ENCODE measurements at regions not wholly inside any gene's neighbourhood (a gene's known extent, or its start where the extent isn't known, plus 50 kb on each side); places are given as distances from the start of the nearest gene placed in this dataset.

DNA sequence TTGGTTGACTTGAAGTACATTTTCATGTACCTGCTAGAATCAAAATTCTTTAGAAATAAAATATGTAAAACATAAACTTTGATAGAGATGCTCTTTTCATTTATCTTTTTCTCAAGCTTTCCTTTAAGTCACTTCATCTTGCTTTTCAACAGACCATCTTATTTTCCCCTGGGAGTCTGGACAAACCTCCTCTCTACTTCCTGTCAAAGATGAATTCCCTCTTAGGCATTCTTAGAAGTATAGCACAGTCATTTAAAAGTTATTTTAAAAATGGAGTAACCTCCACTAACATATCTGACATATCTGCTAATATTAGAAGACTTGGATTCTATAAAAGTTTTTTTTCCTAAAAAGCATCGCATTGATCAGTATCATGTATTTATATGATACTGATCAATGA is 84.8 kb upstream of the PAX6 start:
- no peak for DNase-seq

DNA sequence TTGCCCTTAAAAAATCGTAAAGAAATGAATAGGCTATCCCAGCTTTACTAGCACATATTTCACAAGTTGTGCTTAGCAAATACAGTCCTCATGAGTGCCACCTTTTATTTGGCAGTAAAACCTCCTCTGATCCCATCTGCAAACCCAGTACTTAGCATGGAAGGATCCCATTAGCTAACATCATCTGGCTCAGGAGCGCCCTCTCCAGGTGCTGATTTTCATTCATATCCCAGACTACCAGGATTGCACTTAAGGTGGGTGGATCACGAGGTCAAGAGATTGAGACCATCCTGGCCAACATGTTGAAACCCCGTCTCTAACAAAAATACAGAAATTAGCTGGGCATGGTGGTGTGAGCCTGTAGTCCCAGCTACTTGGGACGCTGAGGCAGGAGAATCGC is 76.1 kb upstream of the PAX6 start:
- DNase-seq: no peak

DNA sequence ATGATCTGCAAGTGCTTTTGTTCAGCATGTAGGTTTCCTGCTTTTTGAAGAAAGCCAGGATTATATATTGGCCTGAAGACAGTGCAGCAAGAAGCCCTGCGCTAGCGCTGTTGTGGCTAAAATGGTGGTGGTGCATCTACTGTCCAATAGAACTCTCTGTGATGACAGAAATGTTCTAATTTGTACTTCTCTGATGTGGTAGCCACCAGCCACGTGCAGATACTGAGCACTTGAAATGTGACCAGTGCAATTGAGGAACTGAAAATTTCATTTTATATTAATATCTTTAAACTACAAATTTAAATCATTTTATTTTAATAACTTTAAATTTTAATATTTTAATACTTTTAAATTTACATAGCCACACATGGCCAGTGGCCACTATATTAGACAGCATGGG is 73.0 kb upstream of the PAX6 start:
- no peak for DNase-seq

DNA sequence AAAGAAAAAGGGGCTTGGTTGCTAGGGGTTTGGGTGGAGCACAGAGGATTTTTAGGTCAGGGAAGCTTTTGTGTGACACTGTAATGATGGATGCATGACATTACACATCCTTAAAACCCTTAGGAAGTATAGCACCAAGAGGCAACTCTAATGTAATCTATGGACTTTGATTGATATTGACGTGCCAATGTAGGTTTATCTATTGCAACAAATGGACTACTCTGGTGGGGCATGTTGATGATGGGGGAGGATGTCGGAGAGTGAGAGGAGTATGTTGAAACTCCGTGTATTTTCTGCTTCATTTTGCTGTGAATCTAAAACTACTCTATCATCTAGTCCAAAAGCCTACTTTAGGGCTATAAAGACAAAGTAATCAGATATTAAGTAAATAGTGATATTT is 72.3 kb upstream of the PAX6 start:
- DNase-seq: no peak

DNA sequence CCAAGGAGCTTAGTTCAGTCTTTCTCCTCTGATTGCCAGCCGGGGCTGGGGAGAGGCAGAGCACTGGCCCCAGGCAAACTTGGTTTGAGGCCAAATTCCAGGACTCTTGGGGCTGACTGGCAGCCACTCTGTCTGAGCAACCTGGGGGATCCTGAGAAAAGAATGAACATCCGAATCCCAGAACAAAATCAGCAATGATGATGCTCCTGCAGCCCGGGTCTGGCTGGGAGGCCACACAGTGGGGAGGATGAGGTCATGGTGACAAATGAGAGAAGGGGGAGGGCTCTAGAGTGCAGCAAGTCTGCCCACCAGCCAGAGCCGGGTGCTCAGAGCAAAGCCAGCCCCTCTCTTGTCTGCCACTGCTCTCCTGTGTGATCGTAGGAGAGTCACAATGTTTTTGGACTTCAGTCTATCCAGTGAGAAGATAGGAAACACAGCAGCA is 71.8 kb upstream of the PAX6 start:
- no peak for DNase-seq

DNA sequence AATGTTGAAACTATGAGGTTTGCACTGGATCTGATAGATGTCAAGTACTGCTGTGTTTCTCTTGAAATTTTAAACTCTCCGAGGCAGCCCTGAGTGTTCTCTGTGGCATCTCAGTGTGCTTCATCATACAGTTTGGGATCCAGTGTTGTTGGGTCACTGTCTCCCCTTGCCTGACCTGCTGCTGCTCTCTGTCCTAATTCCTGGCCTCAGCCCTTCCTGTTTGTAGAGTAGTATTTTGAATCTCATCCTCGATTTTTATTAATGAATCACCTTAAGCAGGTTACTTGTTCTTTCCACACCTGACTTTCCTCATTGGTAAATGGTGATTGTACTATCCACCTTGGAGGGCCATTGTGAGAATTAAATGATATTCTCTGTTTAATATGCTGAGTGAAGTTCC is 70.7 kb upstream of the PAX6 start:
- no peak for DNase-seq

DNA sequence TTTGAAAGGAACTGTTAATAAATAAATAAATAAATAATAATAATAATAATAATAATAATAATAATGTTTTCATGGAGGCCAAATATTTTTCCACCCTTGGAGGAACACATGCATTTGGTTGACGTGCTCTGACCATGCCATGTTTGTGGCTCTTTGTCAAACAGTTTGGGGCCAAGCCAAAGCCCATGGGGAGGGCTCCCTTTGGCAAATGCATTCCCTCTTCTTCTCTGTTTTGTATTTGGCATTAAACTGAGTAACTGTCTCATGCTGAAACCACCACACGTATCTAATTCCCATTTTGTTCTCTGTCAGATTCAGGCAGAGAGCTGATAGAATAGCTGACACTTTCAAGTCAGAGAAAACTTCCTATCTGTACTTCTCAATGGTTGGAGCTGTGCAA is 68.6 kb upstream of the PAX6 start:
- DNase-seq: no peak

DNA sequence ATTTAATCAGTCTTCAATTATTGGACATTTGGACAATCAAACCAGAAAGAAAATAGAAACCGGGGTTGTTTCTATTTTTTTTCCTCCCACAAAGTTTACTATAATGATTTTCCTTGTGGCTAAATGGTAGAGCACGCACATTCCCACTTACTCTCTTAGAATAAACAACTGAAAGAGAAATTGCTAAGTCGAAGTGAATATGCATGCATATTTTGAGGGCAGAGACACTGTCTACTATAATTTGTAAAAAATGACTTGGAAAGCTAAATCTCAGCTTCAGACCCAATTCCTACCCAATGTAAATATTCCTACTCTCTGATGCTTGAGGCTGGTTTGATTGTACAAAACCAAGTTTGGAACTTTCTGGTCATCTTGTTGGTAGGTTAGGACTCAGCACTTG is 66.7 kb upstream of the PAX6 start:
- no peak for DNase-seq

DNA sequence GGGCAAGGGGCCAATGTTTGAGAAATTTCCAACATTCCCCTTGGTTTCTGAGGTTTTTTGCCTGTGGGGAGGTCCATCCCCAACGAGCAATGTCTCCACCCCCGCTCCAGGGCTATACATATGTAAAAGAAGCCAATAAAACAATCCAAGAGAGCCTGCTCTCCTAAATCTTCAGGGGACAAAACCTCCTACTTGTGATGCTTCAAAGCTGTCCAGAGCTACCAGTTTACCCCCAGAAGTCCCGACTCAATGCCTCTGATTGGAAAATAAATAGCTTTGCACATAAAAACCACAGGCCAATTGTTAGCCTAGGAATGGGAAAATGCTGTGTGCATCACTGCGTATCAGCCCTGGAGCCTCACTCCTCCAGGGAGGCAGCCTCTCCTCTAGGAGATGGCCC is 66.0 kb upstream of the PAX6 start:
- DNase-seq: no peak

DNA sequence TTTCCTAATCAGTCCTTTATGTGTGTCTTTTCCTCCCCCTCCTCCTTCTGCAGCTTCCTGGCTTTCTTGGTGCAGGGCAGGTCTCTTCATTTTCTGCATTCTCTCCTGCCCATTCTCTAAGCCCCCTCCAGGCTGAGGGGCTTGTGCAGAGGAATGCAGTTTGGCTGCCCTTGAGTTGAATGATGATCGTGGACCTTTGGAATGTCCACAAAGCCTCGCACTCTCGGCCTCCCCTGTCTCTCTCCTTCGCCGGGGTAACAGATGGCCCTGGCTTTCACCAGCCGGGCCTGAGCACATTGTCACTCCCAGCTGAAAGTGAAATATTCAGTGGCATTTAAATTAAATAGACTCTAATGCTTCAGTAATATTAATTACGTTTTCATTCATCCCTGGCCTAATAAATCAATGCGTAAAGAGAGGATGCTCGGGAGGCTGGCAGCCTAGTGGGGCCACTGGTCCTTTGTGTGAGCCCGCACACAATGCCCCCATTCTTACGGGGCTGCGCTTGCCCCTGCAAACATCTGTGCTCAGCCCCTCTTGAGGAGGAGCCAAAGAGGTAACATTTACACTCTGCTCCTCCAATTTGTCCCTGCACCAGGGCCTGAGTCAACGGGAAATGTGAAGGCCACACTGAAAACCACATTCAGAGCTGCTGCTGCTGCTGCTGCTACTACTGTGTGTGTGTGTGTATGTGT is 64.9 kb upstream of the PAX6 start:
- DNase-seq: no peak

DNA sequence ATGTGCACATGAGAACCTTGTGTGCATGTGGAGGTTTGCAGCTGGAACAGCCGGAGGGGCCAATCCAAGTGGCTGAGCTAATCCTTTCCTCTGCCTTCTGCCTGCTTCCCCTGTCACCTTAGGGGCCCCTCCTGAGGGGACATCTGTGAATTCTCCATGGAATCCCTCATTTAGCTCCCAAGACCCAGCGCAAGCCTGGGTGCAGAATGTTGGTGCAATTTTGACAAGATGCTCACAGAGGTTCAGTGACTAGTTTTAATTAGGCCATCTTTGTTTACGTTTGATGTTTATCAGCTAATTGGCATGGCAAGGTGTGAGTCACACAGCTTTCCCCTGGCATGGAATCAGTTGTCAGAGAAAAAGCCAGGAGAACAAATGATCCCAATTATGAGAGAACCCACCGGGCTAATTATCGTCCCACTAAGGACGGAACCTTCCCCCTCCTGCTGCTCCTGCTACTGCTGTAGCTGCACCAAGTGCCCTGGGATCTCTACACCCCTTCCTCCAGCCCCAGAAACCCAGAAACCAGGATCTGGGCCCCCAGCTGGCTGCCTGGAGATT is 63.6 kb upstream of the PAX6 start:
- DNase-seq: no peak

DNA sequence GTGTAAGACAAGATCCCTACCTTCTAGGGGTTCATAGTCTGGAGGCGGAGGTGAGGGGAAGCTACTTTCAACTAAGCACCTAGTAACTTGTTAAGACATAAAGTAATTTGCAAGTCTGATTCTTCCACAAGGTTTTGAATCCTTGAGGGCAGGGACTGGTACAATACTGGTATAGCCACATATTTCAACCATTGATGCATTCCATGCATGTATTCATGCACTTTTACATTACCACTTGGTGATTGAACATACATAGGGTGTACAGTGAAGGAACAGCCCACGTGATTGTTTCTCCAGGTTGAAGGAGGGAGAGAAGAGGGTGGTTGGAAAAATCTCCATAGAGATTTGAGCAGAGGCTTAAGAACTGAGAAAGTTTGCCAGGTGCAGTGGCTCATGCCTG is 62.0 kb upstream of the PAX6 start:
- no peak for DNase-seq

DNA sequence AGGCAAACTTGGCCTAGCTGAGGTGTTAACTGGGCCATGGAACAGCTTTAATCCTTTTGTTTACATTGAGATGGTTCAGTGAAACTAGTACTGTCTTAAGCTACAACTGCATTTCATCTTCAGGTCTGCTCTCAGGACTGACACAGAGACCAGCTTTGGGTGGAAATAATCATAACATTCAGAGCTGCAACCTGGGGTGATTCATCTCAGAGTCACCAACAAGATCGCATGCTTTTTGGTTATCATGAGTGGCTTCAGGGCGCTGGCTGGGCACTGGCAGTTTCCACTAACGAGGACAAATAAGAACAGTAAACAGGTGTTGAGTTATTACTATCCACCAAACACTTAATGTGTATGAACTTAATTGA is 60.9 kb upstream of the PAX6 start:
- no peak for DNase-seq

DNA sequence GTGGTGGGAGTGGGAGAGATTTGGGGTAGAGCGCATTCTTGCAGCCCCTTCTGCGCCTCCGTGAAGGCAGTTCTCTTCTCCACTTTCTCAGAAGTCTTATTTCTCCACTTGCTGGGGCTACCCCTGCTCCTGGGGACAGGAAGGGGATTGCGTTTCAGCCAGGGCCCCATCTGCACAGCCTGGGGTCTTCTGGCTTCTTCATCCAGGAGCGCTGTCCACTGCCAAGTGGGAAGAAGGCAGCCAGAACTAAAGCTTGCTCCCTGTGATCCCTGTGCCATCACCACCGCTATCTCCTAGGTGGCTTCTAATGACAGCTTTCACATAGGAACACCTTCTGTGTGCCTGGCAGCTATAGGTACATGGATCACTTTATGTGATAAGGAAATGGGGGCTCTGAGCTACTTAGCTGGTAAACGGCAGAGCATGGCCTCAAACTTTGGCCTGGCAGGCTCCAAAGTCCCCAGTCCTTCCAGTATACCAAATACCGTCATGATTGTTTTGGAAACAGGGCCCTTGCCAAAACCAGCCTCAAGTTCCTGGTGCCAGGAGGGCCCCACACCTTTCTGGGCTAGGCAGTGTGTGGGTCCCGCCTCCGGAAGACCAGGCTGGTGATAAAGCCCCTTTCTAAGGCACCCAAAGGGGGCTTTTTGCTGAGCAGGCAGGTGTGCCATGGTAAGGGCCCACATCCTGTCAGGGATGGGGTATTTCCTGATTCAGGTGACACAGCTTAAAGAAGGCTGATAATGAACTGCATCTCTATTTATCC is 60.4 kb upstream of the PAX6 start:
- no peak for DNase-seq

DNA sequence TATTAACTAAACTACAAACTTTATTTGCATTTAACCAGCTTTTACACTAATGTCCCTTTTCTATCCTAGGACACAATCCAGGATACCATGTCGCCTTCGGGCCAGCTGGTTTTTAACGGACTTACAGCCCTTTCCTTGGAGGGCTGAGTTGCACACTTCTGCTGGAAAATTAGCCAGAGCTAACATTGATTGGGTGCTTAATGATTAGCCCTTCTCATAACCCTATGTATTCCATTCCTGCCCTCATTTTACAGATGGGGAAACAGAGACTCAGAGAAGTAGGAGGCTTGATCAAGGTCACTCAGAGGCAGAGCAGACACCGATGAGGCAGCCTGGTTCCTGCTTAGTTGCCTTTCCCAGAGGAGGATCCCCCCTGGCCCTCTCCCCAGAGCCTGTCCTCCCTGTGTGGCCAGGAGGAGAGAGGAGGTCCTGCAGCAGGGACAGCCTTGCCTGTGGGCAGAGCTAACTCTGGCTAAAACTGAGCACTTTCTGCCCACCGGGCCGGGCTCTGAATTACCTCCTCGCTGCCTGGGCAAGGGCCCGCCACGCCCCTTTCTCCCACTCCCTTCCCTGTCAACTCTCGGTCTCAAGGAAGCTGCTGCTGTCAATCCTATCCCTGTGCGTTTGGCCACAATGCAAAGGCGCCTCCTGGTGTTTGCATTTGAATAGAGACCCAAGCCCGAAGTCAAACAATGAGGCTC is 59.6 kb upstream of the PAX6 start:
- no peak for DNase-seq

DNA sequence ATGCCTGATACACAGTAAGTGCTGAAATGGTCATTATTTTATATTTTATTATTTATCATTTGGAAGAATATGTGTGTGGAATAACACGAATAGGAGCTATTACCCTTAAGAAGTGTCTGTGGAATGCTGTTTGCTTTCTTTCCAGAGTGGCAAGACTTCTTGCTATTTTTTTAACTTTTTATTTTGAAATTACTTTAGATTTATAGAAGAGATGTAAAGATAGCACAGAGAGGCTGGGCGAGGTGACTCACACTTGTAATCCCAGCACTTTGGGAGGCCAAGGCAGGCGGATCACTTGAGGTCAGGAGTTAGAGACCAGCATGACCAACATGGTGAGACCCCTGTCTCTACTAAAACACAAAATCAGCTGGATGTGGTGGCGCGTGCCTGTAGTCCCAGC is 58.9 kb upstream of the PAX6 start:
- no peak for DNase-seq

DNA sequence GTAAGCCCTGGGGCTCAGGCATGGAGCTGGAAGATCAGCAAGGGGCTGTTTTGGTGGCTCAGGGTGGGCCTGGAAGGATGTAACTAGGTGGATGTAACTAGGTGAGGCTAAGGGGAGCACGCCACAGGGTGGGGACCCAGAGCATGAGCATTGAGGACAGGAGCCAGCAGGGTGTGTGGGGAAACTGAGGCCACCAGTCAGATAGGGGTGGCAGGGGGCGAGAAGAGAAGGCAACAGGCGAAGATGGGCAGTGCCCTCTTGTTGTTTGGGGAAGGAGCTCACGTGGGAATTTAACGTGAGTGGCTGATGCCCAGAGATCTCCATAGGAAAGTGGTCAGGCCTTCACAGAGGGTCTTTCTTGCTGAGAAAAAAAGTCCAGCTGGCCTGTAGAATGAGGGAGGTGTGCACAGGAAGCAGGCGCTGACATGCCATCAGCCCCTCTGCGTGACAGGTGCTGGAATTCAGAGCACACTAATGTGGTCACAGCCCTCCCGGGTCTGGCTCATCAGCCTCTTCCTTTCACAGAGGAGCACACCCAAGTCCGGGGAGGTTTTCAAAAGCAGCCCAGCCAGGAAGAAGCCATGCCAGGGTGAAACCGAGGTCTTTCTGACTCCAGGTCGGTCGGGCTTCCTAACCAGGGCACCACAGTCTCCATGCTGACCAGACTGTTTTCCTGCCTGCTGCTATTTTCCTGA is 54.6 kb upstream of the PAX6 start:
- no peak for DNase-seq

DNA sequence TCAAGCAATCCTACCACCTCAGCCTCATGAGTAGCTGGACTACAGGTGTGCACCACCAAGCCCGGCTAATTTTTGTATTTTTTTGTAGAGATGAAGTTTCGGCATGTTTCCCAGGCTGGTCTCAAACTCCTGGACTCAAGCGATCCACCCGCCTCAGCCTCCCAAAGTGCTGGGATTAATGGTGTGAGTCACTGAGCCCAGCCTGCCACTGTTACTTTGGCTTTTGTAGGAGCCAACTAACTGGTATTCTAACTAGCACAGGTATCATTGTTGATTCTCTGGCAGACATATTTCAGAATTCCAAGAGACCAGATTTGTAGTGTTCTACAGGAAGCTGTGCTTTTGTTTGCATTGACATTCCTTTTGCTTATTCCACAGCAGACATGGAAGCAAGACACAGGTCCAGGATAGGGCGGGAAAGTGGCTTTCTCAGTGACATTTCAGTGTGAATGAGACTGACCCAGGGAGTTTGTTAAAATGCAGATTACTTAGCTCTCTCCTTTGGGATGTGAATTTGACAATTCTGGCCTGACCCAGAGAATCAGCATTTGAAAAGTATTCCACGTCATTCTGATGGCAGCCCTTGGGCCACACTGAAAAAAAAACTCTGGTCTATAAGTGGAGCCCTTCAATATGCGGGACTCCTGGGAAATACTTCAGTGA is 52.2 kb upstream of the PAX6 start:
- DNase-seq: no peak

DNA sequence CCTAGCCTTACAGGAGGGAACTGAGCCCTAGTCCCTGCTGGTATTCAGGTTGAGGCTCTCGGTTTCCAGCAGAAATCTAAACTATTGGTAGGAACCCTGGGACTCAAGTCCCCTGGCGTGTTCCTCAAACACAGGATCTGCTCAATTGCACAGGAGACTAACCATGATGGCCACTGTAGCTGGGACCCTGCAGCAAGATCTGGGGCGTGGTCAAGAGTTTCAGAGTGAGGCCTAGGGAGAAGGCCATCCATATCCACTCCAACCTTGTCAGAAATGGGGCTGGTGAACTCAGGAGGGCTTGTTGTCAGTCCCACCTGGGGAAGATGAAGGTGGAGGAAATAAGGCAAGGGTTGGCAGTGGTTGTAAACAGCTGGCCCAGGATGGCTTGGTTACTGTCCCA is 49.9 kb upstream of the PAX6 start:
- no peak for DNase-seq
